Stimulated activated naive B cell treated with anti-CD40 and anti-IgM and Interleukin-4, amounts not matched to agents 10 μg/mL and 1 μg/mL and 100 μg/mL, for 72 hours (primary cell): ENCODE measurements at regions not wholly inside any gene's neighbourhood (a gene's known extent, or its start where the extent isn't known, plus 50 kb on each side); places are given as distances from the start of the nearest gene placed in this dataset.
"Not testable (repeated sequence)": the region's sequence is repeated elsewhere in the genome, so short reads cannot be mapped to it uniquely, and the experiment has no call there.

Experiments used
- ATAC-seq, 2 donors: fragments of 150-1000 bp; cut with Tn5 transposase; replicated peaks; 2 replicates each; pipeline ENCODE4 v1.10.0; 2021; ENCODE audit warnings: moderate library complexity in 1 of 2
- DNase-seq: peaks from one replicate; pipeline ENCODE4 v3.0.0; 2021
- H3K27ac Mint-ChIP-seq: one replicate; pipeline ENCODE4 v1.8.0; 2022; ENCODE audit warnings: mild to moderate bottlenecking, mixed read lengths
- H3K27me3 Mint-ChIP-seq, 2 donors: one replicate each; pipeline ENCODE4 v1.8.0; 2022; ENCODE audit warnings: mixed read lengths in 2 of 2
- H3K36me3 Mint-ChIP-seq, 2 donors: one replicate each; pipeline ENCODE4 v1.8.0; 2022; ENCODE audit warnings: mixed read lengths in 2 of 2, mild to moderate bottlenecking in 1 of 2
- H3K4me1 Mint-ChIP-seq, 2 donors: one replicate each; pipeline ENCODE4 v1.8.0; 2022; ENCODE audit warnings: mixed read lengths in 2 of 2, mild to moderate bottlenecking in 1 of 2
- H3K4me3 Mint-ChIP-seq, 2 donors: one replicate each; pipeline ENCODE4 v1.8.0; 2022; ENCODE audit warnings: mild to moderate bottlenecking in 2 of 2, mixed read lengths in 2 of 2, moderate library complexity in 1 of 2
- H3K9me3 Mint-ChIP-seq, 2 donors: one replicate each; pipeline ENCODE4 v1.8.0; 2022; ENCODE audit warnings: mixed read lengths in 2 of 2, mild to moderate bottlenecking in 1 of 2

DNA sequence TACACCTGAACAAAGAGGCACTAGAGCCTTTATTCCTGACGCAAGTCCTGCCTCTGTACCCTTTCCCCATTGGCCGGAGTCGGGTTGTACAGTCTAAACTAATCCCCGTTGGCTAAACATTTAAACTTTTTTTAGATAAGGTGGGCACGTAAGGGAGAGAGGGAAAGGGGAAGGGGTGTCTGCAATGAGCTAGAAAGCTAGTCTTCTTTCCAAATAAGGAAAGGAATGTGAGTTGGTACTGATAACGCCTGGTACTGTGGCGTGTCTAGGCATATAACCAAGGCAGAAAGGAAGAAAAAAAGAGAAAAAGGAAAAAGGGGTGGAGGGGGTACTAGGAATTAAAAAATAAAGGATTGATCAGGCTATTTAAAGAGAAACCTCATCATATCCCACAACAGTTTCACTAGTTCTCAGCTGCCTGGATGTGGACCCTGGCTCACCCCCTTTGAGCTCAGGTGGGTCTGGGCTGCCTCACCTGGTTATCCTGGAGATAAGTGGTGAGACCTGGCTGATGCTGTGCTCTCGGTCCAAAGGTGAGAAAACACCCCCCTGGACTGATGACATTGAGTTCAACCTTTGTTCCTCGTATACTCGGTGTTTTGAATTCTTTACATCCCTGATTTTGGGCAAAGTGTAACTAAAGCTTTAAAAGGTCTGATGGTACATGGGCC is 90.9 kb upstream of the EEF2KMT start:
- Mint-ChIP-seq H3K4me1 (no peaks in the 10 kb centered on the region), H3K36me3 (no peaks in the 10 kb centered on the region), H3K9me3 (no peaks in the 10 kb centered on the region), H3K4me3 (no peak overlapping the region), H3K27me3 (no peaks in the 10 kb centered on the region), H3K27ac (no peak overlapping the region)
- ATAC-seq (no peak), DNase-seq (no peak)

DNA sequence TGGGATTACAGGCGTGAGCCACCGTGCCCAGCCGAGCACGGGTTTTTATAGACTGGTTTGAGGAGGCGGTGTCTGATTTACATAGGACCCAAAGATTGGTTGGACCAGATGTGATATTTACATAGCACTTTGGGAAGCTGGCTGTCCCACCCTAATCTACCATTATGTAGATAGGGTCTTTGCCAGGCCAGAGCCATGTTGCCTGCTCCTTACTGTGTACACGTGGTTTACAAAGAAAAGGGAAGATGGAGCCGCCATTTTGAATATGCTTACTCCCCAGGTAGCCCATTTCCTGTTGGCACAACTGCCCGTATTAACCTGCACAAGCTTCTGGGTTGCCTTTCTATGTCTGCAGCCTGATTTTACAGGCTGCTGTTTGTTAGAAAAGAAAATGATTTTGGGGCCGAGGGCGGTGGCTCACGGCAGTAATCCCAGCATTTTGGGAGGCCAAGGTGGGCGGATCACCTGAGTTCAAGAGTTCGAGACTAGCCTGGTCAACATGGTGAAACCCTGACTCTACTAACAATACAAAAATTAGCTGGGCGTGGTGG is 89.9 kb upstream of the EEF2KMT start:
- Mint-ChIP-seq H3K36me3 (no peaks in the 10 kb centered on the region), H3K4me1 (no peaks in the 10 kb centered on the region), H3K27ac (no peak overlapping the region), H3K27me3 (no peaks in the 10 kb centered on the region), H3K4me3 (no peak overlapping the region), H3K9me3 (no peaks in the 10 kb centered on the region)
- no peak for ATAC-seq
- no peak for DNase-seq

GRCh38 chr16:5186381-5186903 is 88.8 kb upstream of the EEF2KMT start:
- ATAC-seq (no peak), DNase-seq (no peak)
- Mint-ChIP-seq H3K4me1 (no peaks in the 10 kb centered on the region), H3K36me3 (no peaks in the 10 kb centered on the region), H3K4me3 (no peak overlapping the region), H3K27me3 (no peaks in the 10 kb centered on the region), H3K9me3 (no peaks in the 10 kb centered on the region), H3K27ac (no peak overlapping the region)

DNA sequence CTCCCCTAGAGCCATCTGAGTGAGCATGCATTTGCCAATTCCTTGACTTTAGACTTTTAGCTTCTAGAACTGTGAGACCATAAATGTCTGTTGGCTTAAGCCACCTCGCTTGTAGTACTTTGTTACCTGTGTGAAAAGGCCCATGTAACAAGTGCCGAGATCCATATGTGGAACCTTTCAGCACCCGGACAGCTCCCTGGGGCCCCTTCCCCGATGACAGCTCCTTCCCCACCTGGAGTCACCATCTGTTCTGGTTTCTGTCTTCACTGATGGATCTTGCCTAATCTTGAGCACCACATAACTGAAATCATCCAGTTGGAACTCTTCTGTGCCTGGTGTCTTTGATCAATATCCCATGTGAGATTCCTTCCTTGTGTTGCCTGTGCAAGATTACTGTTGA is 78.9 kb upstream of the EEF2KMT start:
- H3K36me3 Mint-ChIP-seq, result no peaks in the 10 kb centered on the region
- no peak overlapping the region for H3K4me3 Mint-ChIP-seq
- H3K27me3 Mint-ChIP-seq, result peaks cover 6 to 10% of the 10 kb centered on the region in 2 donors
- ATAC-seq (no peak), DNase-seq (no peak)
- no peaks in the 10 kb centered on the region for H3K4me1 Mint-ChIP-seq
- peaks cover 19 to 30% of the 10 kb centered on the region in 2 donors for H3K9me3 Mint-ChIP-seq
- no peak overlapping the region for H3K27ac Mint-ChIP-seq

DNA sequence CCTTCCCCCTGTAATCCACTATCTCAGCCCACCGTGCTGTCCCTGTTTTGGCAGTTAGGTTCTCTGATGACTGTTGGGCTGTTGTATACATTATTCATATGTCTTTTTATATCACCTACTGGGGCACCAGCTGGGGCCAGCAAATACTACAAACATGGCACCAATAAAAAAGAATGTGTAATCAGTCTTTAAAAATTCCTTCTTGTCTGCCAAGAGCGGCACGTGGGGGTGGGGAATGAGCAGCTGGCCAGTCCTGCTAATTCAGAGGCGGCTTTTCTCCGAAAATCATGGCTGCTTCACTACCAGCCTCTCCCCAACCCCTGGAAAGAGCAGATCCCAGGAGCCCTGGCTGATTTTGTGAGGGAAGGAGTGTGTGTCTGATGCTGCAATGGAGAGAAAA is 77.7 kb upstream of the EEF2KMT start:
- Mint-ChIP-seq H3K27ac (no peak overlapping the region), H3K4me1 (no peaks in the 10 kb centered on the region), H3K9me3 (peaks cover 21 to 31% of the 10 kb centered on the region in 2 donors), H3K27me3 (peaks cover 6 to 15% of the 10 kb centered on the region in 2 donors), H3K36me3 (no peaks in the 10 kb centered on the region), H3K4me3 (no peak overlapping the region)
- ATAC-seq, result no peak
- no peak for DNase-seq

- ATAC-seq (no peak), DNase-seq (no peak)
- no peak overlapping the region for H3K4me3 Mint-ChIP-seq
- peaks cover 27 to 41% of the 10 kb centered on the region in 2 donors for H3K27me3 Mint-ChIP-seq
- no peaks in the 10 kb centered on the region for H3K4me1 Mint-ChIP-seq
- H3K27ac Mint-ChIP-seq, result no peak overlapping the region
- H3K9me3 Mint-ChIP-seq, result peaks cover 6 to 11% of the 10 kb centered on the region in 2 donors
- H3K36me3 Mint-ChIP-seq, result no peaks in the 10 kb centered on the region
Measured at GRCh38 chr16:5166486-5166885, 68.9 kb upstream of the EEF2KMT start.

DNA sequence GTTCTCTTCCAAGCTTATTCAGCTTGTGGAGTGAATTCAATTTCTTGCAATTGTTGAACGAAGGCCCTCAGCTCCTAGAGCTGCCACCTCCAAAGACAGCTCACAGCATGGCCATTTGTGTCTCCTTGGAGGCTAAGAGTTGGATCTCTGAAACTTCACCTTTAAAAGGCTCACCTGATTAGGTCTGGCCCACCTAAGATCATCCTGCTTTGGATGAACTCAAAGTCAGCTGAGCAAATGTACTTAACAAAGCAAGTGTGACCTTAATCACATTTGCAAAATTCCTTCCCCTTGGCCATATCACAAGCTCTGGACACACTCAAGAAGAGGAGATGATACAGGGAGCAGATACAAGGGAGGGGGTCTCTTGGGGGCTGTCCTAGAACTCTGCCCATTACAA is 67.8 kb upstream of the EEF2KMT start:
- Mint-ChIP-seq H3K27me3 (peaks cover 25 to 33% of the 10 kb centered on the region in 2 donors), H3K9me3 (peaks cover 4 to 13% of the 10 kb centered on the region in 2 donors)
- H3K27ac Mint-ChIP-seq, H3K4me1 Mint-ChIP-seq, DNase-seq, H3K36me3 Mint-ChIP-seq, H3K4me3 Mint-ChIP-seq, ATAC-seq: not testable (repeated sequence)

GRCh38 chr16:5162801-5163200 is 65.2 kb upstream of the EEF2KMT start:
- Mint-ChIP-seq H3K9me3 (peaks cover 4 to 13% of the 10 kb centered on the region in 2 donors), H3K27me3 (peaks cover 14 to 21% of the 10 kb centered on the region in 2 donors), H3K4me1 (peaks cover 0 to 10% of the 10 kb centered on the region in 2 donors)
- not testable (repeated sequence) for H3K36me3 Mint-ChIP-seq, H3K27ac Mint-ChIP-seq, ATAC-seq, H3K4me3 Mint-ChIP-seq, DNase-seq

- ATAC-seq, H3K27ac Mint-ChIP-seq, H3K36me3 Mint-ChIP-seq, H3K4me3 Mint-ChIP-seq, DNase-seq: not testable (repeated sequence)
- H3K27me3 Mint-ChIP-seq, result peaks cover 12 to 16% of the 10 kb centered on the region in 2 donors
- peaks cover 0 to 10% of the 10 kb centered on the region in 2 donors for H3K4me1 Mint-ChIP-seq
- H3K9me3 Mint-ChIP-seq, result peaks cover 4 to 13% of the 10 kb centered on the region in 2 donors
Measured at GRCh38 chr16:5161888-5162287, 64.3 kb upstream of the EEF2KMT start.

DNA sequence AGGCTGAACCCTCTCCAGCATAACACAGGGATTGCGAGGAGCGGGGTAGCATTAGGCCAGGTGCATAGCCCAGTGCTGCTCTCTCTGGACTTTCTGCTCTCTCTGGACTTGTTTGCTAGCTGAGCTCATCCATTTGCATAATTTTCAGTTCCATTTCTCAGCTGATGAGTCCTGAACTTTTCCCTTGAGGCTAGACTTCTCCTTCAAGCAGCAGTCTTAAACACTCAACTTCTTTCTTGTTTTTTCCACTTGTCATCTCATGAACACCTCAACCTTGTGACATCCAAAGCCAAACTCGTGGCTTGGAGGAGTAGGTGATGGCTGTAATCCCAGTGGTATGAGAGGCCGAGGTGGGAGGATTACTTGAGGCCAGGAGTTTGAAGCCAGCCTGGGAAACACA is 62.4 kb upstream of the EEF2KMT start:
- not testable (repeated sequence) for H3K27ac Mint-ChIP-seq, H3K27me3 Mint-ChIP-seq, DNase-seq, ATAC-seq, H3K4me3 Mint-ChIP-seq, H3K36me3 Mint-ChIP-seq
- peaks cover 6 to 13% of the 10 kb centered on the region in 2 donors for H3K9me3 Mint-ChIP-seq
- peaks cover 0 to 12% of the 10 kb centered on the region in 2 donors for H3K4me1 Mint-ChIP-seq

DNA sequence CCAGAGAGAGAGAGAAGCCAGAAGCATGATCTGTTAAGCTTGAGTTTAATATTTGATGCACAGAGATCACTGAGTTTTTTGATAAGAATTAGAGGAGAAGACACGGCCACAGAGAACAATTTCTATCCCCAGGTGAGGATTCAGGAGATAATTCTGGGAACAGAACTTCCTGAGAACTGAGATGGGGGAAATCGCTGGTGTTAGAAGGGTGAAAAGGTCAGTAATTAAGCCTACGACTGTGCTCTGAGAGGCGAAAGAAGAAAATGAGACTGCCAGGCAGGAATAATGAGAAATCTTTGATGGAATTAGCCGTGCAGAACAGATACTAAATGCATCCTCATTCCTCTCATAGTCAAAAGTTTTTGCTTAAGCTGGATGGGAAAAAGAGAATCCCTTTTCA is 61.9 kb upstream of the EEF2KMT start:
- not testable (repeated sequence) for DNase-seq, H3K27me3 Mint-ChIP-seq, H3K36me3 Mint-ChIP-seq, H3K4me3 Mint-ChIP-seq, H3K27ac Mint-ChIP-seq, ATAC-seq
- Mint-ChIP-seq H3K4me1 (peaks cover 0 to 12% of the 10 kb centered on the region in 2 donors), H3K9me3 (peaks cover 6 to 13% of the 10 kb centered on the region in 2 donors)

DNA sequence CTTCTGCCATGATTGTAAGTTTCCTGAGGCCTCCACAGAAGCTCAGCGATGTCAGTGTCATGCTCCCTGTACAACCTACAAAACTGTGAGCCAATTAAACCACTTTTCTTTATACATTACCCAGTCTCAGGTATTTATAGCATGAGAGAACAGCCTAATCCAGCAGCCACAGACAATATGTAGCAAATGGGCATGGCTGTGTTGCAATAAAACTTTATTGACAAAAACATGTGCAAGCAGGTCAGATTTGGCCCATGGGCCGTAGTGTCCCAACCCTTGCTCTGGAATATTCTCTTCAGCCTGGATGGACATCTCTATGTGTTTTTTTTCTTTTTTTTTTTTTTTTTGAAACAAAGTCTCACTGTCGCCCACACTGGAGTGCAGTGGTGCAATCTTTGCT is 60.9 kb upstream of the EEF2KMT start:
- Mint-ChIP-seq H3K36me3 (peaks cover 0 to 3% of the 10 kb centered on the region in 2 donors), H3K27ac (no peak overlapping the region), H3K9me3 (peaks cover 7 to 16% of the 10 kb centered on the region in 2 donors), H3K4me3 (no peak overlapping the region), H3K27me3 (peaks cover 6 to 9% of the 10 kb centered on the region in 2 donors), H3K4me1 (peaks cover 0 to 14% of the 10 kb centered on the region in 2 donors)
- no peak for ATAC-seq
- DNase-seq, result no peak

DNA sequence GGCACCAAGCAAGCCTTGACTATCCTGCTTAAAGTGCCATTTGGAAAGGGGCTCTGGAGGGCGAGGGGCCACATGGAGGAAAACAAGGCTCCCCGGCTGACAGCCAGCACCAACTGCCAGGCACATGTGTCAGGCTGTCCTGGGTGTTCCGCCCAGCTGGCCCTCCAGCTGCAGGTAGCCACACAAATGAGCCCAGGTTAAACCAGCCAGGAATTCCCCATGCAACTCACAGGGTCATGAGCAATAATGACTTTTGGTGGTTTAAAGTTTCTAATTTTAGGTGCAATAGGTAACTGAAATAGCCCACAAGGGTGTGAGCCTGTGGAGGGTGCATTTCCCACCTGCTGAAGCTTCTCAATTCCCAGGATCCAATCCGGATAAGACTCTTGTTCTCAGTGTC is 58.9 kb upstream of the EEF2KMT start:
- not testable (repeated sequence) for ATAC-seq, H3K27ac Mint-ChIP-seq

DNA sequence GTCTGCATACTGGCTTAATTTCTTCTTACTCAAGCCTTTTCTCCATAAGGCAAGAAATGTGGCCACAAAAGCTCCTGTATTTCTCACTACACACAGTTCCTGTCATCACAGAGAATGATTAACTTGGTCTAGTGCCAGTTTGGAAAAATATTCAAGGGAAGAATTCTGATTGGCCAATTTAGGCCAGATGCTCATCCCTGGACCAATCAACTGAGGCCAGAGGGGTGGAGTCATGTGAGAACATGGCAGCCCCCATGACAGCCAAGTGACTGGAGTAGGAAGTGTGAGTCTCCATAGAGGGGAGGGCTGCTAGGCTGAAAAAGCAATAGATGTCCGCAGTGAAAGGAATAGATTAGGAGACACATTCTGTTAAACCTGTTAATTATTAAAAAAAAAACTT is 56.4 kb upstream of the EEF2KMT start:
- H3K27ac Mint-ChIP-seq, DNase-seq, H3K36me3 Mint-ChIP-seq, ATAC-seq, H3K4me3 Mint-ChIP-seq, H3K4me1 Mint-ChIP-seq, H3K27me3 Mint-ChIP-seq, H3K9me3 Mint-ChIP-seq: not testable (repeated sequence)

More for the DNA sequence above, 58.9 kb upstream of the EEF2KMT start:
- not testable (repeated sequence) for H3K36me3 Mint-ChIP-seq, H3K4me3 Mint-ChIP-seq, DNase-seq
- H3K27me3 Mint-ChIP-seq, result peaks cover 11 to 15% of the 10 kb centered on the region in 2 donors
- H3K9me3 Mint-ChIP-seq, result peaks cover 3 to 10% of the 10 kb centered on the region in 2 donors
- peaks cover 0 to 14% of the 10 kb centered on the region in 2 donors for H3K4me1 Mint-ChIP-seq

DNA sequence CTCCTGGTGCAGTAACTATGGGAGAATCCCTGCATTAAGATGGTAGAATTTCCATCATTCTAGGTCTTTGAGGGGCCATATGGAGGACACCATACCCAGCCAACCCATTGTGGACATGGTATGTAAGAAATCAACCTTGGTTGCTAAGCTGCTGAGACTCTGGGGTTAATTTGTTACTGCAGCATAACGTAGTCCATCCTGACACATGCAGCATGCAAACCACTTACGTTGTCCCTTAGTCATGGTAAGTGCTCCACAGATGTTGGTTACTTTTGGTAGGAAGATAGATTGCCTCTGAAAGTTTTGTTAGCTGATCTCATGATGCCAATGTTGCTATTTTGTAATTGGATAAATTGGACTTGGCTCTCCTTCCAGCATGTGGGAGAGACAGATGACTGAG is 53.8 kb upstream of the EEF2KMT start:
- H3K27me3 Mint-ChIP-seq, result peaks cover 19 to 20% of the 10 kb centered on the region in 2 donors
- not testable (repeated sequence) for H3K27ac Mint-ChIP-seq, ATAC-seq, H3K36me3 Mint-ChIP-seq, H3K4me1 Mint-ChIP-seq, H3K9me3 Mint-ChIP-seq, H3K4me3 Mint-ChIP-seq, DNase-seq
